HepG2 (cell line): ENCODE measurements at regions not wholly inside any gene's neighbourhood (a gene's known extent, or its start where the extent isn't known, plus 50 kb on each side); places are given as distances from the start of the nearest gene placed in this dataset.

Experiments
- ATAC-seq: fragments of 200-7000 bp; cut with Tn5 transposase; 3 replicates; pipeline ENCODE4 v1.9.1; 2020; ENCODE audit warnings: mild to moderate bottlenecking, moderate library complexity
- BruUV-seq: library from RNA; stranded (reverse); fragments of 400-500 nt; replicated peaks from 2 replicates; lab custom pipeline; 2021; lab: Mats Ljungman, UMichigan
- CTCF ChIA-PET: fragments of 300-600 bp; formaldehyde crosslinking; extraction: SDS; loops from one replicate; lab custom pipeline; 2021; ENCODE audit warnings: low total read pairs, inconsistent platforms, low intra/inter-chr PET ratio; lab: Yijun Ruan, JAX
- POLR2A ChIA-PET: fragments of 350-600 bp; sonication (Branson Sonifier 250); formaldehyde crosslinking; loops from one replicate; lab custom pipeline; 2020; ENCODE audit warnings: antibody characterized with exemption, inconsistent platforms; lab: Yijun Ruan, JAX
- DNase-seq: peaks from one replicate; pipeline ENCODE4 v3.0.0-alpha.2; 2015; ENCODE audit warnings: low spot score
- FAIRE-seq: peaks from 3 replicates; lab custom pipeline; 2011; peaks lifted over from hg19 to GRCh38; lab: Jason Lieb, UNC
- H2AFZ ChIP-seq: one replicate; pipeline ENCODE4 v1.6.1; 2011; ENCODE audit warnings: low read length, inconsistent platforms
- H3K27ac ChIP-seq: fragments of 300-600 bp; 3 replicates; pipeline ENCODE4 v1.8.0; 2011; ENCODE audit warnings: mixed run types, mild to moderate bottlenecking, mixed read lengths, low read length, inconsistent platforms; ENCODE audit not compliant: insufficient read depth; ENCODE audit errors: extremely low read length
- H3K27me3 ChIP-seq, 2 experiments: fragments of 200-600 bp in 1 of 2; 2 replicates in 1 of 2; 3 replicates in 1 of 2; pipeline versions ENCODE4 v1.6.0 to v1.8.0; 2011; ENCODE audit warnings: low read length in 2 of 2, mild to moderate bottlenecking in 2 of 2, moderate library complexity in 2 of 2, inconsistent platforms in 1 of 2; ENCODE audit not compliant: insufficient read depth in 2 of 2, control insufficient read depth in 1 of 2
- H3K36me3 ChIP-seq, 2 experiments: fragments of 200-600 bp in 1 of 2; replicated peaks in 1 of 2; 2 replicates in 1 of 2; 3 replicates in 1 of 2; pipeline versions ENCODE4 v1.5.1 to v1.8.0; 2011; ENCODE audit warnings: low read length in 2 of 2, inconsistent platforms in 1 of 2; ENCODE audit not compliant: insufficient read depth in 2 of 2, control insufficient read depth in 1 of 2
- H3K4me1 ChIP-seq: 2 replicates; pipeline ENCODE4 v1.5.1; 2012; ENCODE audit warnings: low read length, inconsistent platforms; ENCODE audit not compliant: insufficient read depth
- H3K4me2 ChIP-seq: 2 replicates; pipeline ENCODE4 v1.6.0; 2011; ENCODE audit warnings: low read depth, low read length, inconsistent platforms
- H3K4me3 ChIP-seq, 3 experiments: fragments of 200-600 bp in 1 of 3; sonication (generic), shearing (Covaris generic) in 1 of 3; replicated peaks in 1 of 3; 2 replicates each; pipeline ENCODE4 v1.5.1; 2011 to 2016; ENCODE audit warnings: low read length in 3 of 3, inconsistent platforms in 2 of 3, low read depth in 2 of 3, mild to moderate bottlenecking in 2 of 3, control low read depth in 1 of 3, mixed read lengths in 1 of 3; ENCODE audit not compliant: insufficient read depth in 1 of 3
- H3K79me2 ChIP-seq: one replicate; pipeline ENCODE4 v1.6.1; 2011; ENCODE audit warnings: low read length, inconsistent platforms; ENCODE audit not compliant: insufficient read depth
- H3K9ac ChIP-seq: 2 replicates; pipeline ENCODE4 v1.6.0; 2011; ENCODE audit warnings: mild to moderate bottlenecking, low read depth, low read length, inconsistent platforms; ENCODE audit not compliant: insufficient read depth
- H3K9me3 ChIP-seq: 2 replicates; pipeline ENCODE4 v1.5.1; 2012; ENCODE audit warnings: mild to moderate bottlenecking, low read length
- H4K20me1 ChIP-seq: 2 replicates; pipeline ENCODE4 v1.6.0; 2011; ENCODE audit warnings: inconsistent platforms, mild to moderate bottlenecking, low read length, moderate library complexity; ENCODE audit not compliant: insufficient read depth
- ARID3A ChIP-seq: IDR thresholded peaks from 2 replicates; pipeline ENCODE4 v1.6.1; 2012; ENCODE audit warnings: low read depth, low read length, improper control_type of control experiment
- GPBP1L1 ChIP-seq: sonication (generic); formaldehyde crosslinking; IDR thresholded peaks from 2 replicates; pipeline ENCODE4 v1.5.0; 2020; ENCODE audit warnings: mild to moderate bottlenecking, missing genetic modification reagents
- HNRNPUL1 ChIP-seq: fragments of 200-400 bp; formaldehyde crosslinking; IDR thresholded peaks from 2 replicates; pipeline ENCODE4 v1.6.1; 2017; ENCODE audit warnings: low read depth, mild to moderate bottlenecking, low read length, moderate library complexity
- MTA3 ChIP-seq: sonication (generic); formaldehyde crosslinking; IDR thresholded peaks from 2 replicates; pipeline ENCODE4 v1.4.0; 2020; ENCODE audit warnings: missing genetic modification reagents
- RFX3 ChIP-seq: IDR thresholded peaks from 2 replicates; pipeline ENCODE4 v1.6.1; 2016; ENCODE audit warnings: missing biosample characterization, missing genetic modification reagents
- ZBTB39 ChIP-seq: sonication (generic); formaldehyde crosslinking; IDR thresholded peaks from 2 replicates; pipeline ENCODE4 v1.5.0; 2020; ENCODE audit warnings: missing genetic modification reagents
- ZBTB7A ChIP-seq: sonication (generic); formaldehyde crosslinking; IDR thresholded peaks from 2 replicates; pipeline ENCODE4 v1.8.0; 2022; ENCODE audit warnings: mild to moderate bottlenecking, missing genetic modification reagents
- ZNF30 ChIP-seq: sonication (generic); formaldehyde crosslinking; IDR thresholded peaks from 2 replicates; pipeline ENCODE4 v1.5.0; 2020; ENCODE audit warnings: mild to moderate bottlenecking, missing genetic modification reagents
- WGBS: methylation state at CpG from one replicate; pipeline ENCODE4 v1.1.6; 2017; ENCODE audit warnings: low lambda C conversion rate; 5-methylcytosine and 5-hydroxymethylcytosine counted together
- in situ Hi-C: cut with HindIII; loops from 2 replicates; pipeline ENCODE4 v1.10.0; 2017; ENCODE audit warnings: low pct_unique_long_range_greater_than_20kb; ENCODE audit not compliant: extremely low pct_ligation_motif_present
- intact Hi-C: fragments of 100-400 bp; cut with micrococcal nuclease; formaldehyde crosslinking; loops from one replicate; pipeline ENCODE4 v1.10.0; 2022; ENCODE audit not compliant: unreplicated experiment
- TF ChIP-seq, protein P1 (sequence below): fragments of 450-650 bp; IDR thresholded peaks from 2 replicates; pipeline ENCODE4 v1.6.1; 2016
- TF ChIP-seq, protein P2 (sequence below): sonication (generic); formaldehyde crosslinking; IDR thresholded peaks from 2 replicates; pipeline ENCODE4 v1.8.1; 2023; ENCODE audit warnings: missing genetic modification reagents, inconsistent platforms, borderline replicate concordance

DNA sequence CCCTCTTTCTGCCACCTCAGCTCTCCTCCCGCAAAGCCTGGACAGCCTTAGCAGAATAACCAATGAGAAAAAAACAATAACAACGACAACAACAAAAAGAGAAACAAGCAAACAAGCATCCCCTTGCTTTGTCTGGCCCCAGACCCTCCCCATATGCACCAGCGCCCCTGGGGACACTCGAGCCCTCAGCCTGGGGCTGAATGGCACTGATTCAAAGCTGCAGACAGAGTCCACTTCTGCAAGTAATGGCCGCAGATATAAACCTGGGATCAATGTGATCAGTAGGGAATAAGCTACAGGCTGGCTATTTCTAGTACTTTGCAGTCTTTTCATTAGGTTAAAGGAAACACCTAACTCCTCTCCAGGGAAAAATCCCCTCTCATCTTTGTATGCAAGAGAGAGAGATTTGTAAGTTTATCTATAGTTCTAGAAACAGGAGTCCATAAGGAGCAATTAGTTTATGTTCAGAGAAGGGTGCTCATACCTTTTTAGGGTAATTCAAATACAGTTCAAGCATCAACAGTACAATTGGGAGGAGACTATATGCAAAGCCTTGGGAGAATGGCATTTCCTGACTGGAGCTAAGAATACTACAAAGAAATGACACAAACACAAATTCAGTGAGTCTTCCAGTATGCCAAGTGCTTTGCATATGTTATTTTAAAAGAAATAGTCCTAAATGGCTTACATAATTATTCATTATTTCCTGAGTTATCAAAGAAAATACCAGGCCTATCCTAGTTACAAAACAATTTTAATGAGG is 122.3 kb upstream of the DDX18 start:
- in situ Hi-C loops, result no loop called here
- CTCF ChIA-PET, result no interaction called here

DNA sequence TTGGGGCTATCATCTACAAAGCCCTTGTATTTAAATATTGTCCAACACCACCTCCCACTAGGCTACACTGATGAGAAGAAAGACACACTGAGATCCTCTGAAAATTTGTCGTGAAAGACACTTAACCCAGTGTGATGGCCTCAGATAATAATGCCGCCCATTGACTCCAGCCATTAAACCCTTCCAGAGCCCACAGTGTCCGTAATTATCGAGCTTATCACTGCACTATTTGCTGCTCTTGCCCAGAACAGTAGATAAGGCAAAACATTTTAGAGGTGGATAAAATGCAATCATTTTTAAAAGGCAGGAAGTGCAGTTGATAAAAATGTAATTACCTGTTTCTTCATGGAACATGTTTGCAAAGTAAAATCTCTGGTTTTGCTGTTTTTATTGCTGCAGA is 121.3 kb upstream of the DDX18 start:
- H3K9me3 ChIP-seq, result no peaks in the 10 kb centered on the region
- in situ Hi-C loops, result no loop called here
- ATAC-seq (no peak), FAIRE-seq (no peak), DNase-seq (no peak)
- no peak overlapping the region for H3K4me2 ChIP-seq
- H4K20me1 ChIP-seq, result no peaks in the 10 kb centered on the region
- intact Hi-C loops, result no loop called here
- H3K27ac ChIP-seq, result no peak overlapping the region
- H3K36me3 ChIP-seq, result no peaks in the 10 kb centered on the region
- H3K4me1 ChIP-seq, result no peaks in the 10 kb centered on the region
- WGBS, result 17% methylated on average over 4 of the region's 4 CpGs
- H3K9ac ChIP-seq, result no peak overlapping the region
- no peaks in the 10 kb centered on the region for H3K27me3 ChIP-seq
- no peak overlapping the region for H3K4me3 ChIP-seq
- H2AFZ ChIP-seq, result no peak overlapping the region
- BruUV-seq, result no TSS peak
- no peaks in the 10 kb centered on the region for H3K79me2 ChIP-seq
- ChIA-PET CTCF (no interaction called here), POLR2A (no interaction called here)
- TF ChIP-seq, protein P1, sequence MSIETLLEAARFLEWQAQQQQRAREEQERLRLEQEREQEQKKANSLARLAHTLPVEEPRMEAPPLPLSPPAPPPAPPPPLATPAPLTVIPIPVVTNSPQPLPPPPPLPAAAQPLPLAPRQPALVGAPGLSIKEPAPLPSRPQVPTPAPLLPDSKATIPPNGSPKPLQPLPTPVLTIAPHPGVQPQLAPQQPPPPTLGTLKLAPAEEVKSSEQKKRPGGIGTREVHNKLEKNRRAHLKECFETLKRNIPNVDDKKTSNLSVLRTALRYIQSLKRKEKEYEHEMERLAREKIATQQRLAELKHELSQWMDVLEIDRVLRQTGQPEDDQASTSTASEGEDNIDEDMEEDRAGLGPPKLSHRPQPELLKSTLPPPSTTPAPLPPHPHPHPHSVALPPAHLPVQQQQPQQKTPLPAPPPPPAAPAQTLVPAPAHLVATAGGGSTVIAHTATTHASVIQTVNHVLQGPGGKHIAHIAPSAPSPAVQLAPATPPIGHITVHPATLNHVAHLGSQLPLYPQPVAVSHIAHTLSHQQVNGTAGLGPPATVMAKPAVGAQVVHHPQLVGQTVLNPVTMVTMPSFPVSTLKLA, result no peak
- TF ChIP-seq GPBP1L1 (no peak), ZBTB39 (CRISPR knock-in tag) (no peak), RFX3 (CRISPR knock-in tag) (no peak), ARID3A (no peak), MTA3 (CRISPR knock-in tag) (no peak), ZBTB7A (CRISPR knock-in tag) (no peak), HNRNPUL1 (no peak)
- TF ChIP-seq, protein P2, sequence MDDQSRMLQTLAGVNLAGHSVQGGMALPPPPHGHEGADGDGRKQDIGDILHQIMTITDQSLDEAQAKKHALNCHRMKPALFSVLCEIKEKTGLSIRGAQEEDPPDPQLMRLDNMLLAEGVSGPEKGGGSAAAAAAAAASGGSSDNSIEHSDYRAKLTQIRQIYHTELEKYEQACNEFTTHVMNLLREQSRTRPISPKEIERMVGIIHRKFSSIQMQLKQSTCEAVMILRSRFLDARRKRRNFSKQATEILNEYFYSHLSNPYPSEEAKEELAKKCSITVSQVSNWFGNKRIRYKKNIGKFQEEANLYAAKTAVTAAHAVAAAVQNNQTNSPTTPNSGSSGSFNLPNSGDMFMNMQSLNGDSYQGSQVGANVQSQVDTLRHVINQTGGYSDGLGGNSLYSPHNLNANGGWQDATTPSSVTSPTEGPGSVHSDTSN (CRISPR knock-in tag), result no peak

More for the DNA sequence above, 122.3 kb upstream of the DDX18 start:
- no peak overlapping the region for H3K4me2 ChIP-seq
- WGBS, result 6% methylated on average over 5 of the region's 5 CpGs
- no peak for DNase-seq
- TF ChIP-seq ZNF30 (CRISPR knock-in tag), result no peak
- no peaks in the 10 kb centered on the region for H3K36me3 ChIP-seq
- H3K9me3 ChIP-seq, result no peaks in the 10 kb centered on the region
- no peak overlapping the region for H2AFZ ChIP-seq
- no peak for ATAC-seq
- FAIRE-seq, result no peak
- no peaks in the 10 kb centered on the region for H3K4me1 ChIP-seq
- no peak overlapping the region for H3K4me3 ChIP-seq
- H3K79me2 ChIP-seq, result no peaks in the 10 kb centered on the region
- H3K27me3 ChIP-seq, result no peaks in the 10 kb centered on the region
- H4K20me1 ChIP-seq, result no peaks in the 10 kb centered on the region
- H3K9ac ChIP-seq, result no peak overlapping the region
- POLR2A ChIA-PET, result no interaction called here
- intact Hi-C loops, result no loop called here
- BruUV-seq, result no TSS peak
- H3K27ac ChIP-seq, result no peak overlapping the region
